ENCODE measurements at regions not wholly inside any gene's neighbourhood (a gene's known extent, or its start where the extent isn't known, plus 50 kb on each side); places are given as distances from the start of the nearest gene placed in this dataset.
"Not testable (repeated sequence)": the region's sequence is repeated elsewhere in the genome, so short reads cannot be mapped to it uniquely, and the experiment has no call there.

DNA sequence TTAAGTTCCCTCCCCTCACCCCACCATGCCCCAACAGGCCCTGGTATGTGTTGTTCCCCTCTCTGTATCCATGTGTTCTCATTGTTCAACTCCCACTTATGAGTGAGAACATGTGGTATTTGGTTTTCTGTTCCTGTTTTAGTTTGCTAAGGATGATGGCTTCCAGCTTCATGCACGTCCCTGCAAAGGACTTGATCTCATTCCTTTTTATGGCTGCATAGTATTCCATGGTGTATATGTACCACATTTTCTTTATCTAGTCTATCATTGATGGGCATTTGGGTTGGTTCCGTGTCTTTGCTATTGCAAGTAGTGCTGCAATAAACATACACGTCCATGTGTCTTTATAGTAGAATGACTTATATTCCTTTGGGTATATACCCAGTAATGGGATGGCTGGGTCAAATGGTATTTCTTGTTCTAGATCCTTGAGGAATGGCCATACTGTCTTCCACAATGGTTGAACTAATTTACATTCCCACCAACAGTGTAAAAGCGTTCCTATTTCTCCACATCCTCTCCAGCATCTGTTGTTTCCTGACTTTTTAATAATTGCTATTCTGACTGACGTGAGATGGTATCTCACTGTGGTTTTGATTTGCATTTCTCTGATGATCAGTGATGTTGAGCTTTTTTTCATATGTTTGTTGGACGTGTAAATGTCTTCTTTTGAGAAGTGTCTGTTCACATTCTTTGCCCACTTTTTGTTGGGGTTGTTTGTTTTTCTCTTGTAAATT lies 93.8 kb upstream of the TMEM17 start:
- TF ChIP-seq POLR2AphosphoS5 (IDR thresholded peaks at IDR 0.05; ENCODE audit: borderline replicate concordance, low read depth, low read length); EZH2 (IDR thresholded peaks at IDR 0.05): not testable (repeated sequence)

Measured in SK-N-MC (cell line).